Naive thymus-derived CD8-positive, alpha-beta T cell (primary cell): ENCODE measurements at regions not wholly inside any gene's neighbourhood (a gene's known extent, or its start where the extent isn't known, plus 50 kb on each side); places are given as distances from the start of the nearest gene placed in this dataset.
"Not testable (repeated sequence)": the region's sequence is repeated elsewhere in the genome, so short reads cannot be mapped to it uniquely, and the experiment has no call there.

ENCODE experiments used
- ATAC-seq, 2 donors: fragments of 150-1000 bp; cut with Tn5 transposase in 1 of 2; sonication (Bioruptor Pico), chemical (Tn5 transposase) in 1 of 2; 1 replicate in 1 of 2; 2 replicates in 1 of 2; pipeline ENCODE4 v1.10.0; 2021; ENCODE audit warnings: mild to moderate bottlenecking in 2 of 2, moderate library complexity in 2 of 2
- POLR2A ChIA-PET: fragments of 350-600 bp; sonication (Branson Sonifier 250); formaldehyde crosslinking; loops from one replicate; lab custom pipeline; 2021; ENCODE audit warnings: antibody characterized with exemption; lab: Charles Lee
- DNase-seq, 10 donors: peaks; one replicate each; pipeline versions ENCODE4 v3.0.0 to v3.0.0-alpha.2; 2020 to 2022
- H3K27ac Mint-ChIP-seq, 10 donors: one replicate each; pipeline ENCODE4 v1.8.0; 2020 to 2022; ENCODE audit warnings: mild to moderate bottlenecking in 10 of 10, mixed read lengths in 10 of 10, moderate library complexity in 4 of 10, inconsistent platforms in 1 of 10
- H3K27me3 Mint-ChIP-seq, 5 donors: one replicate each; pipeline ENCODE4 v1.8.0; 2021 to 2022; ENCODE audit warnings: mixed read lengths in 5 of 5
- H3K36me3 Mint-ChIP-seq, 3 donors: one replicate each; pipeline ENCODE4 v1.8.0; 2020 to 2022; ENCODE audit warnings: mixed read lengths in 3 of 3, mild to moderate bottlenecking in 2 of 3, inconsistent platforms in 1 of 3
- H3K4me1 Mint-ChIP-seq, 4 donors: one replicate each; pipeline ENCODE4 v1.8.0; 2021 to 2022; ENCODE audit warnings: mixed read lengths in 4 of 4
- H3K4me3 Mint-ChIP-seq, 10 donors: one replicate each; pipeline ENCODE4 v1.8.0; 2020 to 2022; ENCODE audit warnings: mild to moderate bottlenecking in 10 of 10, mixed read lengths in 10 of 10, moderate library complexity in 6 of 10, inconsistent platforms in 1 of 10
- H3K9me3 Mint-ChIP-seq, 9 donors: one replicate each; pipeline ENCODE4 v1.8.0; 2020 to 2022; ENCODE audit warnings: mixed read lengths in 9 of 9, mild to moderate bottlenecking in 3 of 9, inconsistent platforms in 1 of 9, moderate library complexity in 1 of 9

DNA sequence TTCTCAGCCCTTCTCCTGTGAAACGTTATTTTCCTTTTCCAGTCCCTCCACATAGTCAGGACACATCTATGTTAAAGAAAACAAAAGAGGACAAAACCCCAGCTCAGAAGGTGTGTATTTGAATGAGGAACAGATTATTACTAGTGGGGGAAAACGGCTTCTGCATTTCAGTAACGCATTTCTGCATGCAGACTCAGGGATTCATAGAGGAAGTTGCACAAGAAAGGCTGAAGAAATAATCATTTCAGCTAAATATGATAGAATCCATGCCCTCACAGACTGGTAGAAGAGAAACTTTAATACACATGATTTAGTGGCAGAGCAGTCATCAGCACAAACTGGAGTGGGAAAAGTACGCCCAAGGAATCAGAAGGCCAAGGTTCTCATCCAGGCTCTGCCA is 270.8 kb upstream of the FGF13 start:
- no peak for ATAC-seq
- H3K4me1 Mint-ChIP-seq = no peaks in the 10 kb centered on the region
- H3K9me3 Mint-ChIP-seq = peaks cover 0 to 3% (median 0%) of the 10 kb centered on the region in 9 donors
- H3K36me3 Mint-ChIP-seq = no peaks in the 10 kb centered on the region
- H3K4me3 Mint-ChIP-seq = no peak overlapping the region
- POLR2A ChIA-PET = no interaction called here
- H3K27me3 Mint-ChIP-seq = peaks cover 0 to 4% (median 0%) of the 10 kb centered on the region in 5 donors
- no peak for DNase-seq
- H3K27ac Mint-ChIP-seq = no peak overlapping the region

DNA sequence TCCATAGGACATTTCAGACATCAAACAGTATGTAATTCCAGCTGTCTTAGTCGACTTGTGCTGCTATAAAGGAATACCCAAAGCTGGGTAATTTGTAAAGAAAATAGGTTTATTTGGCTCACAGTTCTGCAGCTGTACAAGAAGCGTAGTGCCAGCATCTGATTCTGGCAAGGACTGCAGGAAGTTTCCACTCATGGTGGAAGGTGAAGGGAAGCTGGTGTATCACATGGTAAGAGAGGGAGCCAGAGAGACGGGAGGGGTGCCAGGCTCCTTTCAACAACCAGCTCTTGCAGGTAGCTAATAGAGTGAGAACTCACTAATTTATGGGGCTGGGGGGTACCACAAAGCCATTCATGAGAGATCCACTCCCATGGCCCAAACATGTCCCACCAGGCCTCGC is 253.0 kb upstream of the FGF13 start:
- DNase-seq (no peak), ATAC-seq (no peak)
- Mint-ChIP-seq H3K27me3 (peaks cover 0 to 4% (median 0%) of the 10 kb centered on the region in 5 donors), H3K4me3 (no peak overlapping the region), H3K9me3 (peaks cover 0 to 5% (median 0%) of the 10 kb centered on the region in 9 donors), H3K27ac (no peak overlapping the region), H3K36me3 (no peaks in the 10 kb centered on the region), H3K4me1 (no peaks in the 10 kb centered on the region)
- POLR2A ChIA-PET = no interaction called here

DNA sequence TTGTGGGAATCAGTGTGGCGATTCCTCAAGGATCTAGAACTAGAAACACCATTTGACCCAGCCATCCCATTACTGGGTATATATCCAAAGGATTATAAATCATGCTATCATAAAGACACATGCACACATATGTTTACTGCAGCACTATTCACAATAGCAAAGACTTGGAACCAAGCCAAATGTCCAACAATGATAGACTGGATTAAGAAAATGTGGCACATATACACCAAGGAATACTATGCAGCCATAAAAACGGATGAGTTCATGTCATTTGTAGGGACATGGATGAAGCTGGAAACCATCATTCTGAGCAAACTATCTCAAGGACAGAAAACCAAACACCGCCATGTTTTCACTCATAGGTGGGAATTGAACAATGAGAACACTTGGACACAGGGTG is 250.9 kb upstream of the FGF13 start:
- H3K4me1 Mint-ChIP-seq, ATAC-seq, H3K27me3 Mint-ChIP-seq, DNase-seq, H3K4me3 Mint-ChIP-seq, POLR2A ChIA-PET, H3K27ac Mint-ChIP-seq, H3K9me3 Mint-ChIP-seq, H3K36me3 Mint-ChIP-seq: not testable (repeated sequence)

DNA sequence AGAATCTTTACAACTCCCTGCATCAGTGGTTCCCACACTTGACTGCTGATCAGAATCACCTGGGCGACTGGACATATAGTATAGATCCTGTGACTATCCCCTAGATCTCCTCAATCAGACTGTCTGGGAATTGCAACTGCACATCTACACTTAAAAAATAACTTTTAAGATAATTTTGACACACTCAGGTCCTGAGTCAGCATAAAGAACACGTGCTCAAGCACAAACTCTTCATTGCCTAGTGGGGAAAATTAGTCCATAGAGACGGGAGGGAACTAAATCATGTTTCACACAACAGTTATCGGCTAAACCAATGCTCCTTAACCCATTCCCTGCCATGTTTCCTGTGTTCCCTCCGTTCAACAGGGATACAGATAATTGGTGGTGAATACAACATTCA is 243.5 kb upstream of the FGF13 start:
- Mint-ChIP-seq H3K27ac (no peak overlapping the region), H3K4me3 (no peak overlapping the region), H3K36me3 (no peaks in the 10 kb centered on the region), H3K27me3 (no peaks in the 10 kb centered on the region), H3K9me3 (peaks cover 0 to 9% (median 0%) of the 10 kb centered on the region in 9 donors), H3K4me1 (no peaks in the 10 kb centered on the region)
- no peak for ATAC-seq
- POLR2A ChIA-PET = no interaction called here
- no peak for DNase-seq

DNA sequence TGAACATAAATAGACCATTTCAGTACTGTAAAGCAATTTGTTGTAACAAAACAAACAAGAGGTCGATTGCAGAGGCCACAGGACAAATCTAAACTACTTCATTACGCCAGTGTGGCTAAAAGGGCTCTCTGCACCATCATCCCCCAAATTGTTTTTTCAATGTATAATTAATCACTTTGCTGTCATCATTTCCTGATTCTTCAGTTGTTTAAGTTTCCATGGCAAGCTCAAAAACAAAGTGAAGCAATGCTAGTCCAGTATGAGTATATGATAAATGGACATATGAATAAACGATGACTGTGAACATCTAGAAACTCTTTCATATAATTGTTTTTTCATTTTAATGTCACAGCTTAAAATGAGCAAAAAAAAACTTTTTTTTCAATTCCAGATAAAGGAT is 235.4 kb upstream of the FGF13 start:
- no peak for ATAC-seq

DNA sequence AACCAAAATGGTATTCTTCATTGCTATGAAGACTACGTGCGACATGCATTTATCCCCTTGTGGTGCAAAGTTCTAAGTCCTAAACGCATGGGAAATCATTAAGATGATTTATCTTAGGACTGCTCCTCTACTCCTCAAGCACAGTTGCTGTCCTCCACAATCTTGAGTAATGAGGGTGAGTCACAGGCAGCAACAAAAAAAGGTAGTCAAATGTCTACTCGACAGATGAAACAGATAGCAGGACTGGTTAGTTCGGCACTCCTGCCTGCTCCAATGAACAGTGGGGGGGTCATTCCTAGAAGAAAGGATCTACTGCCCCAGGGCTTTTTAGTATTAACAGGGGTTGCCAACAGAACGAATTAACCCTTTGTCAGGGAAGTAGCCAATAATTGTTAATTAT is 233.7 kb upstream of the FGF13 start:
- POLR2A ChIA-PET = no interaction called here
- H3K36me3 Mint-ChIP-seq = no peaks in the 10 kb centered on the region
- H3K27me3 Mint-ChIP-seq = no peaks in the 10 kb centered on the region
- DNase-seq (no peak), ATAC-seq (no peak)
- H3K4me1 Mint-ChIP-seq = no peaks in the 10 kb centered on the region
- H3K4me3 Mint-ChIP-seq = no peak overlapping the region
- H3K9me3 Mint-ChIP-seq = no peaks in the 10 kb centered on the region
- H3K27ac Mint-ChIP-seq = no peak overlapping the region

More for the DNA sequence above, 235.4 kb upstream of the FGF13 start:
- H3K36me3 Mint-ChIP-seq = no peaks in the 10 kb centered on the region
- no peak overlapping the region for H3K4me3 Mint-ChIP-seq
- DNase-seq = no peak
- H3K27ac Mint-ChIP-seq = no peak overlapping the region
- H3K9me3 Mint-ChIP-seq = peaks cover 0 to 2% (median 0%) of the 10 kb centered on the region in 9 donors
- no peaks in the 10 kb centered on the region for H3K4me1 Mint-ChIP-seq
- H3K27me3 Mint-ChIP-seq = no peaks in the 10 kb centered on the region
- POLR2A ChIA-PET = no interaction called here

DNA sequence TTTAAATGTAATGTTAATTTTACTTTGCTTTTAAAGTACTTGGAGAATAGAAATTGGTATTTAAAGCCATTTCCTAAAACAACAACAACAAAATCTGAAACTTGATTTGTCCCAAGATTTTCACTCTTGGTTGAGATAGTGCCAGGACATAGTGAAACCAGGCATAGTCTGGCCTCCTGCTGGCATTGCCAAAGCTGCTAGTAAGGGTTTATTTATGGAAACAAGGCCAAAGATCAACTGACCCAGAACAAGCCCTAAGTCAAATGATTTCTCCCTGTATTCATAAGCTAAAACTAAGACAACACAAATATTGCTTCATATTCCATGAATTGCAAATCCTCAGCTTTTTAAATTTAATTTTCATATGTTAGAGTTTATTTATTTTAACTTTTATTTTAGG is 227.5 kb upstream of the FGF13 start:
- H3K27ac Mint-ChIP-seq = no peak overlapping the region
- H3K4me3 Mint-ChIP-seq = no peak overlapping the region
- H3K4me1 Mint-ChIP-seq = no peaks in the 10 kb centered on the region
- H3K9me3 Mint-ChIP-seq = peaks cover 0 to 2% (median 0%) of the 10 kb centered on the region in 9 donors
- no peaks in the 10 kb centered on the region for H3K27me3 Mint-ChIP-seq
- POLR2A ChIA-PET = no interaction called here
- H3K36me3 Mint-ChIP-seq = no peaks in the 10 kb centered on the region
- ATAC-seq (no peak), DNase-seq (no peak)

DNA sequence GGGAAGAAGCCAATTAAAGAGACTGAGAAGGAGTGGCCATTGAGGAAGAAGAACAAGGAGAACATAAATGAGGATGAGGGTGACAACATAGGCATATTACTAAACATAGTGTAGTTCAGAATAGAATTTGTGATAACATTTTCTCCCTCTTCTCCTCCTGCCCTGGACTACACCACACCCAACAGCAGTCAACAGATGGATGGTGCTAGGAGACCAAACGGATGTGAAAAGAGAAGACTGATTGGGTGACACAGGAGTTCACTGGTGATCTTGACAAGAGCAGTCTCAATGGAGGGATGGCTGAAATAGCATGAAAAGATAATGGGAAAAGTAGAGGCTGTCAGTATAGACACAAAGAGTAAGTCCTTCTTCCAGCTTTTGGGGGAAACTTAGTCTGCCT is 226.5 kb upstream of the FGF13 start:
- H3K27ac Mint-ChIP-seq = no peak overlapping the region
- H3K4me3 Mint-ChIP-seq = no peak overlapping the region

DNA sequence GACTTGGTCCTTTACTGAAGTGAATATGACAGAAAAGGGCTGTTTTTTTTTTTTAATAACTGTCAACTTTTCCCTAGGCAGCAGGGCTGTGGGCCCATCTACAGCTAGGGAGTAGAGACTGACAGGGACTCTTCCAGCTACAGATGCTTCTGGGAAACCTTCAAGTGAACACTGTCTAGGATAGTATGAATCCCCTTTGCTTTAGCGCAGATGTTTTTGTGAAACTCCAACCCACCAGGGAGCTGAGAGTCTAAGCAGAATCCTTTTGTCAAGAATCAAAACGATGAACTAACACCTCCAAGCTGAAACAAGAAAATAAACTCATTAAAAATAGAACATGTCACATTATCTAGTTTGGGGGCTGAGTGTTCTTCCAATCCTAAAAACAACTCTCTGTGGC is 219.7 kb upstream of the FGF13 start:
- Mint-ChIP-seq H3K4me3 (no peak overlapping the region), H3K36me3 (no peaks in the 10 kb centered on the region), H3K27me3 (peaks cover 0 to 3% (median 0%) of the 10 kb centered on the region in 5 donors), H3K4me1 (no peaks in the 10 kb centered on the region), H3K27ac (no peak overlapping the region), H3K9me3 (peaks cover 0 to 1% (median 0%) of the 10 kb centered on the region in 9 donors)
- POLR2A ChIA-PET = no interaction called here
- DNase-seq (no peak), ATAC-seq (no peak)

More for the DNA sequence above, 226.5 kb upstream of the FGF13 start:
- Mint-ChIP-seq H3K9me3 (peaks cover 0 to 2% (median 0%) of the 10 kb centered on the region in 9 donors), H3K4me1 (no peaks in the 10 kb centered on the region), H3K27me3 (no peaks in the 10 kb centered on the region), H3K36me3 (no peaks in the 10 kb centered on the region)
- no peak for DNase-seq
- POLR2A ChIA-PET = no interaction called here
- no peak for ATAC-seq

DNA sequence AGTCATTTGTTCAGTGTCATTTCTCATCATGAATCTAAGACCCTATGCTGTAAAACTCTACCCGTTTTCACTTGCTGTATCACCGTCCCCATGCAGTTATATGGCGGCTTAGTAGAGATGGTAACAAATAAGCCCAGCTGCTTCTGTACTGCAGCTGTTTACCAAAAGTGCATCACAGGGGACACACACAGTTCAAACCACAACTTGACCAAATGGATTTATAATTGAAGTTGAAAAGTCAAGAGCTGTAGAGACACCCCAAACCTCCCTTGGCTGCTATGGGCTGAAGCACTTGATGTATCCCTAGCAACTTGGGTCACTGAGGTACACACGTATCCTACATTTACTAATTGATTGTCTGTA is 219.0 kb upstream of the FGF13 start:
- no peak overlapping the region for H3K4me3 Mint-ChIP-seq

DNA sequence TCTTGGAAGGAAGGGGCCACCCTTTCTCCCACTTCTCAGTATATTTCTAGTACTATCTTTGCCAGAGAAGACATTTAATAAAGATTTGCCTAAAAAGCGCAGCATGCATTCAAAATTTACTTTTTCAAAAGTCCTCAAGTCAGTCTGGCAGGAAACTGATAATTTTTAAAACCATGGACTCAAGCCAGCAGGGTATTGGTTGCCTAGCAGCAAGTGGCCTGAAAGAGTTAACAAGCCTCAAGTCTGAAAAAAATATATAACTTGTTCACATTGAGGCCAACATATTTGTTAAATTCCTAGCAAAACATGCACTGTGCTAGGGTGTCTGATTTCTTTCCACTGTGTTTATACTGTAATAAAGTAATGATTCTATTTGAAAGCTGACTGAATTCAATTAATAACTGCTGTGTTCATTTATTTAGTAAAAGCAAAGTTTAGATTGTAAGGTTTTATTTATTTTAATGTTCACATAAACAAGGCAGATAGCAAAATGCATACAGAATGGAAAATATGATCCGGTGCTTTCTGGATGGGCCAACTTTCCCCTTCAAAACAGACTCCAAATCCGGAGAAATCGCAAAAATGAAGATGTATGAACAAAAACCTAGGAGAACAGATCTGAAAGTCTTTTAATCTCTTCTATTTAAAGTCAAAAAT is 218.5 kb upstream of the FGF13 start:
- Mint-ChIP-seq H3K4me1 (no peaks in the 10 kb centered on the region), H3K27ac (no peak overlapping the region), H3K27me3 (peaks cover 0 to 3% (median 0%) of the 10 kb centered on the region in 5 donors), H3K9me3 (peaks cover 0 to under 1% (median 0%) of the 10 kb centered on the region in 9 donors), H3K36me3 (no peaks in the 10 kb centered on the region), H3K4me3 (no peak overlapping the region)
- ATAC-seq (no peak), DNase-seq (no peak)
- POLR2A ChIA-PET = no interaction called here

More for the DNA sequence above, 219.0 kb upstream of the FGF13 start:
- no peak overlapping the region for H3K27ac Mint-ChIP-seq
- POLR2A ChIA-PET = no interaction called here
- H3K36me3 Mint-ChIP-seq = no peaks in the 10 kb centered on the region
- H3K9me3 Mint-ChIP-seq = no peaks in the 10 kb centered on the region
- H3K4me1 Mint-ChIP-seq = no peaks in the 10 kb centered on the region
- H3K27me3 Mint-ChIP-seq = peaks cover 0 to 3% (median 0%) of the 10 kb centered on the region in 5 donors
- DNase-seq (no peak), ATAC-seq (no peak)

DNA sequence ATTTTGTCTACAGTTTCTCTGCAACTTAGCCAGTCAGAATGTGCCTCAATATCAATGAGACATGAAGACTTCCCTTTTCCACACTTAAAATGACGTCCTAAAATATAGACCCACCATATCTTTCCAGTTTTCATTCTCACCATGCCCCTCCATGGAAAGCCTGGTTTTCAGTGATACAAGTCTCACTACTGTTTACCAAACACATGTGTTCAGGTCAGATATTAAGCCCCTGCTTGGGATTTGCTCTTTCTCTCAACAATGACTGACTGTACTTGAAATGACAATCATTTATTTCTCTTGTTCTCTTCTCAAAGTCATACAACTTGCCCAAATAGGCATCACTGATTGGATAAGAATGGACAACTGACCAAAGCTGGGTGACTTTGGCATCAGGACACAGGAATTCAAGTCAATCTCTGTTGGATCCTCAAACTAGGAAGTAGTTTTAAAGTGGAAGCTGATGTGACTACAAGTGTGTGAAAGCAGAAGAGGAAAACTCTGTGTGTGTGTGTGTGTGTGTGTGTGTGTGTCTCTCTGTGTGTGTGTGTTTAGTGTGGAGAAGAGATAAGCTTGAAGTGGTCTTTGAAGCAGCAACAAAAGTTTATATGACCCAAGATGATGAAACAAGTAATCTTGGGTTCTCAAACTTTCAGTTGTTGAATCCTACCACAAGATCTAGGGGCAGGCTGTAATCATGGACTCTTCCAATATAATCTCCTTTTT is 217.4 kb upstream of the FGF13 start:
- no peak for ATAC-seq
- Mint-ChIP-seq H3K4me3 (no peak overlapping the region), H3K27ac (no peak overlapping the region), H3K4me1 (no peaks in the 10 kb centered on the region), H3K27me3 (peaks cover 0 to 3% (median 0%) of the 10 kb centered on the region in 5 donors), H3K9me3 (peaks cover 0 to 1% (median 0%) of the 10 kb centered on the region in 9 donors), H3K36me3 (no peaks in the 10 kb centered on the region)
- DNase-seq = no peak
- POLR2A ChIA-PET = no interaction called here

DNA sequence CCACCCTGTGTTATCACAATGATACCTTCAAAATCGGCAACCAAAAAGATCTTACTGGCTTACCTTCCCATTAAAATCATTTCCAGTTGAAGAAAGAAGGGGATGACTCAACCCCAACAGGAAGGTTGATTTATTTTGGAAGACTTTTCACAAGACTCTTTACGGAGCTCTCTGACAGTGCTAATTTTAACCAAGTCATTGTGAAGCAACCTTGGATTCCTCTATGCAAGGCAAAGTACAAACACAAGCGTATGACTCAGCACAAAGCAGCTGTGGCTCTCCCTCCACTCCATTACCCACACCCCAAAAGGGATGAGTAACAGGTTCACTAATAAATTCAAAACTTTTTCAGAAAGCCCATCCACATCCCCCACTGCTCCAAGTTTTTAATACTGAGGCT is 213.8 kb upstream of the FGF13 start:
- Mint-ChIP-seq H3K4me3 (no peak overlapping the region), H3K27me3 (peaks cover 0 to 3% (median 0%) of the 10 kb centered on the region in 5 donors), H3K4me1 (no peaks in the 10 kb centered on the region), H3K27ac (no peak overlapping the region), H3K9me3 (peaks cover 0 to 9% (median 0%) of the 10 kb centered on the region in 9 donors), H3K36me3 (no peaks in the 10 kb centered on the region)
- ATAC-seq = no peak
- POLR2A ChIA-PET = no interaction called here
- DNase-seq = no peak
